GM12878 (cell line): ENCODE measurements at regions not wholly inside any gene's neighbourhood (a gene's known extent, or its start where the extent isn't known, plus 50 kb on each side); places are given as distances from the start of the nearest gene placed in this dataset.

Experiments
- ATF3 ChIP-seq: IDR thresholded peaks from 2 replicates; pipeline ENCODE4 v1.6.1; 2011; ENCODE audit warnings: low read depth, mild to moderate bottlenecking, low read length, moderate library complexity, borderline replicate concordance; ENCODE audit errors: extremely low read depth
- BACH1 ChIP-seq: fragments of 450-650 bp; IDR thresholded peaks from 2 replicates; pipeline ENCODE4 v1.6.1; 2017; ENCODE audit warnings: mild to moderate bottlenecking, borderline replicate concordance
- BCL11A ChIP-seq: IDR thresholded peaks from 2 replicates; pipeline ENCODE4 v1.6.1; 2011; ENCODE audit warnings: low read depth, low read length
- BMI1 ChIP-seq: fragments of 450-650 bp; IDR thresholded peaks from 2 replicates; pipeline ENCODE4 v1.6.1; 2016; ENCODE audit warnings: mild to moderate bottlenecking, moderate library complexity, borderline replicate concordance
- CREB1 ChIP-seq: IDR thresholded peaks from 2 replicates; pipeline ENCODE4 v1.6.1; 2012; ENCODE audit warnings: low read depth, mild to moderate bottlenecking, inconsistent platforms
- CTCF ChIP-seq, 3 experiments: IDR thresholded peaks in 2 of 3; conservative IDR thresholded peaks in 1 of 3; 2 replicates each; pipeline ENCODE4 v1.5.1; 2011; ENCODE audit warnings: low read depth in 3 of 3, low read length in 3 of 3, mild to moderate bottlenecking in 3 of 3, control low read depth in 2 of 3, moderate library complexity in 2 of 3, inconsistent platforms in 1 of 3, mixed read lengths in 1 of 3; ENCODE audit not compliant: control insufficient read depth in 2 of 3, insufficient read depth in 1 of 3; ENCODE audit errors: extremely low read depth in 1 of 3
- EP300 ChIP-seq, 2 experiments: fragments of 150-350 bp in 1 of 2; IDR thresholded peaks; 2 replicates each; pipeline ENCODE4 v1.6.1; 2011 to 2012; ENCODE audit warnings: low read depth in 2 of 2, low read length in 2 of 2, borderline replicate concordance in 1 of 2, improper control_type of control experiment in 1 of 2, inconsistent platforms in 1 of 2; ENCODE audit not compliant: control insufficient read depth in 1 of 2
- ETV6 ChIP-seq, 2 experiments: fragments of 450-650 bp in 1 of 2; IDR thresholded peaks in 1 of 2; conservative IDR thresholded peaks in 1 of 2; 2 replicates each; pipeline ENCODE4 v1.6.1; 2014; ENCODE audit warnings: antibody characterized with exemption in 1 of 2, borderline replicate concordance in 1 of 2, low read depth in 1 of 2, mild to moderate bottlenecking in 1 of 2, moderate library complexity in 1 of 2
- IKZF1 ChIP-seq: fragments of 450-650 bp; conservative IDR thresholded peaks from 2 replicates; pipeline ENCODE4 v1.6.1; 2017; ENCODE audit warnings: antibody characterized with exemption, mild to moderate bottlenecking
- IRF3 ChIP-seq: fragments of 450-650 bp; IDR thresholded peaks from 2 replicates; pipeline ENCODE4 v1.6.1; 2014; ENCODE audit warnings: mild to moderate bottlenecking
- JUNB ChIP-seq: IDR thresholded peaks from 2 replicates; pipeline ENCODE4 v1.6.1; 2016; ENCODE audit warnings: antibody characterized with exemption, mild to moderate bottlenecking
- MTA2 ChIP-seq: fragments of 450-650 bp; IDR thresholded peaks from 2 replicates; pipeline ENCODE4 v1.6.1; 2016; ENCODE audit warnings: low read depth, mild to moderate bottlenecking, moderate library complexity
- NFIC ChIP-seq: IDR thresholded peaks from 2 replicates; pipeline ENCODE4 v1.6.1; 2012; ENCODE audit warnings: low read depth, mild to moderate bottlenecking, inconsistent platforms, low read length, moderate library complexity
- RUNX3 ChIP-seq: IDR thresholded peaks from 2 replicates; pipeline ENCODE4 v1.6.1; 2012; ENCODE audit warnings: low read length, inconsistent platforms

GRCh38 chr2:155633887-155634570 is 698.5 kb downstream of the NR4A2 start (continued):
- peak; percentile 57 to 81; a peak in 3 of 4 replicates for TF ChIP-seq EP300 (IDR thresholded peaks at IDR 0.05; ENCODE audit: borderline replicate concordance in 1 of 2, control insufficient read depth in 1 of 2, low read depth in 2 of 2, low read length in 2 of 2)
- TF ChIP-seq CREB1 = no peak
- no peak for TF ChIP-seq IRF3
- peak; percentile 55 for TF ChIP-seq BMI1
- peak; percentile 83 for TF ChIP-seq MTA2
- TF ChIP-seq CTCF (IDR thresholded peaks at IDR 0.05 in 2 of 3, conservative IDR thresholded peaks at IDR 0.05 in 1 of 3; ENCODE audit: control insufficient read depth in 2 of 3, extremely low read depth in 1 of 3, insufficient read depth in 1 of 3, low read depth in 3 of 3, low read length in 3 of 3) = no peak
- TF ChIP-seq BACH1 = peak; percentile 38; the same call in 1 of the 2 replicates
- TF ChIP-seq IKZF1 = peak; percentile 41; the same call in 1 of the 2 replicates
- peak; percentile 55; the same call in 1 of the 2 replicates for TF ChIP-seq BCL11A
- TF ChIP-seq RUNX3 = peak; percentile 70
- TF ChIP-seq NFIC = peak; percentile 54
- peak in 1 of 2 experiments; percentile 36; a peak in 1 of 4 replicates for TF ChIP-seq ETV6 (conservative IDR thresholded peaks at IDR 0.05 in 1 of 2, IDR thresholded peaks at IDR 0.05 in 1 of 2; ENCODE audit: borderline replicate concordance in 1 of 2, low read depth in 1 of 2)
- peak; percentile 66 for TF ChIP-seq JUNB
- no peak for TF ChIP-seq ATF3
